ENCODE measurements at regions not wholly inside any gene's neighbourhood (a gene's known extent, or its start where the extent isn't known, plus 50 kb on each side); places are given as distances from the start of the nearest gene placed in this dataset.

DNA sequence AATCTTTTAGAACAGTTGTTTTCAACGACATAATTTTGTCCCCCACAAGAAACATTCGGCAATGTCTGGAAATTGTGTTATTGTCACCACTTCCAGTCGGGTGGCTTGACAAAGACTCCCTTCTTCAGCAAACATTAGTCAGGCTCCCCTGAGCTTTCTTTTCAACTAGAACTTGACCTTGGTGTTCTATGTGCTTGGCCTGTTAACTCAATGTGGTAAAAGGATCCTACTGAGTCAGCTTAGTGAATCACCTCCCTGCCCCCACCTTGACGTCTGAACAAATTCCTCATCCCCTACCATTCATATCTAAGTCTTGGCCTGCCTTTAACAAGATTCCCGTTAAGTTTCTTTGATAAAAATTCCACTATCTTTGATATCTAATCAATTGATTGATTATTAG lies 465.0 kb upstream of the ROBO1 start:
- Histone ChIP-seq H3K9me3 (no peaks in the 10 kb centered on the region), H3K4me1 (no peaks in the 10 kb centered on the region), H3K27ac (no peak overlapping the region), H3K4me3 (no peak overlapping the region), H3K36me3 (no peaks in the 10 kb centered on the region), H3K27me3 (no peaks in the 10 kb centered on the region)
- no peak for TF ChIP-seq POLR2AphosphoS5 (IDR thresholded peaks at IDR 0.05)
- TF ChIP-seq POLR2A (IDR thresholded peaks at IDR 0.05), result no peak
- no peak for TF ChIP-seq EP300 (IDR thresholded peaks at IDR 0.05)
- TF ChIP-seq, protein P1, sequence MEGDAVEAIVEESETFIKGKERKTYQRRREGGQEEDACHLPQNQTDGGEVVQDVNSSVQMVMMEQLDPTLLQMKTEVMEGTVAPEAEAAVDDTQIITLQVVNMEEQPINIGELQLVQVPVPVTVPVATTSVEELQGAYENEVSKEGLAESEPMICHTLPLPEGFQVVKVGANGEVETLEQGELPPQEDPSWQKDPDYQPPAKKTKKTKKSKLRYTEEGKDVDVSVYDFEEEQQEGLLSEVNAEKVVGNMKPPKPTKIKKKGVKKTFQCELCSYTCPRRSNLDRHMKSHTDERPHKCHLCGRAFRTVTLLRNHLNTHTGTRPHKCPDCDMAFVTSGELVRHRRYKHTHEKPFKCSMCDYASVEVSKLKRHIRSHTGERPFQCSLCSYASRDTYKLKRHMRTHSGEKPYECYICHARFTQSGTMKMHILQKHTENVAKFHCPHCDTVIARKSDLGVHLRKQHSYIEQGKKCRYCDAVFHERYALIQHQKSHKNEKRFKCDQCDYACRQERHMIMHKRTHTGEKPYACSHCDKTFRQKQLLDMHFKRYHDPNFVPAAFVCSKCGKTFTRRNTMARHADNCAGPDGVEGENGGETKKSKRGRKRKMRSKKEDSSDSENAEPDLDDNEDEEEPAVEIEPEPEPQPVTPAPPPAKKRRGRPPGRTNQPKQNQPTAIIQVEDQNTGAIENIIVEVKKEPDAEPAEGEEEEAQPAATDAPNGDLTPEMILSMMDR (IDR thresholded peaks at IDR 0.05), result no peak
- no peak for DNase-seq (ENCODE audit: low spot score in 2 of 2)
- WGBS, result 73% methylated on average over 5 of the region's 5 CpGs

DNA sequence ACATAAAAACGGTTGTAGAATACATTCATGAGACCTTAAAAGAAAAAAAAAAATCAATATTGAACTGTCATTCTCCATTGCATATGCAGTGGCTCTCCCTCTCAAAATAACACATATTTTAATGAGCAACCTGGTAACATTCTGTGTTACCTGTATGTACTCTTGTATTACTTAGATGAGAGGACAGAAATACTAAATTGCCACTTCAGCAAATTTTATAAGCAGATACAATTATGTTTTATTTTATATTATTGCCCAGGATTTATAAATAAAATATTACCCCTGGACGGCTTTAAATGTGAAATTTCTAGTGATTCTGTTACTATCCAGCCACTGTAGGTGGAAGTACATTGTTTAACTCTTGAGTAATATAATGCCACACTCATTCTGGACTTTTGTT lies 463.2 kb upstream of the ROBO1 start:
- Histone ChIP-seq H3K4me3 (no peak overlapping the region), H3K27me3 (no peaks in the 10 kb centered on the region), H3K9me3 (no peaks in the 10 kb centered on the region), H3K36me3 (no peaks in the 10 kb centered on the region), H3K4me1 (no peaks in the 10 kb centered on the region), H3K27ac (no peak overlapping the region)
- no peak for TF ChIP-seq POLR2A (IDR thresholded peaks at IDR 0.05)
- TF ChIP-seq, protein P1 (IDR thresholded peaks at IDR 0.05), result no peak
- TF ChIP-seq EP300 (IDR thresholded peaks at IDR 0.05), result no peak
- WGBS, result 88% methylated on average over 2 of the region's 2 CpGs
- DNase-seq (ENCODE audit: low spot score in 2 of 2), result no peak

DNA sequence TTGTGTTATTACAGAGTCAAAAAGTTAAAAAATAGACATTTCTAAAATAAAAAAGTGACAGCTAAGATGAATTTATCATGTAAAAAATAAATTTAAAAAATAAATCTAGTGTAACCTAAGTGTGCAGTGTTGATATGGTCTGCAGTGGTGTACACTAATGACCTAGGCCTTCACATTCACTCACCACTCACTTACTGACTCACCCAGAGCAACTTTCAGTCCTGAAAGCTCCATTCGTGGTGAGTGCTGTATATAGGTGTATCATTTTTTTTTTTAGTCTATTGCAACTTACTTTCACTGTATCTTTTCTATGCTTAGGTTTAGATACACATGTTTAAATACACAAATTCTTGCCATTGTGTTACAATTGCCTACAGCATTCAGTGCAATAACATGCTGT lies 459.4 kb upstream of the ROBO1 start:
- DNase-seq (ENCODE audit: low spot score in 2 of 2), result no peak
- no peaks in the 10 kb centered on the region for H3K27me3 ChIP-seq
- no peak overlapping the region for H3K27ac ChIP-seq
- H3K4me3 ChIP-seq, result no peak overlapping the region
- TF ChIP-seq POLR2AphosphoS5 (IDR thresholded peaks at IDR 0.05), result no peak
- TF ChIP-seq POLR2A (IDR thresholded peaks at IDR 0.05), result no peak
- no peak for TF ChIP-seq EP300 (IDR thresholded peaks at IDR 0.05)
- TF ChIP-seq, protein P1 (IDR thresholded peaks at IDR 0.05), result no peak
- H3K36me3 ChIP-seq, result no peaks in the 10 kb centered on the region
- H3K4me1 ChIP-seq, result no peaks in the 10 kb centered on the region
- WGBS, result 87% methylated on average over 1 of the region's 1 CpG
- no peaks in the 10 kb centered on the region for H3K9me3 ChIP-seq

DNA sequence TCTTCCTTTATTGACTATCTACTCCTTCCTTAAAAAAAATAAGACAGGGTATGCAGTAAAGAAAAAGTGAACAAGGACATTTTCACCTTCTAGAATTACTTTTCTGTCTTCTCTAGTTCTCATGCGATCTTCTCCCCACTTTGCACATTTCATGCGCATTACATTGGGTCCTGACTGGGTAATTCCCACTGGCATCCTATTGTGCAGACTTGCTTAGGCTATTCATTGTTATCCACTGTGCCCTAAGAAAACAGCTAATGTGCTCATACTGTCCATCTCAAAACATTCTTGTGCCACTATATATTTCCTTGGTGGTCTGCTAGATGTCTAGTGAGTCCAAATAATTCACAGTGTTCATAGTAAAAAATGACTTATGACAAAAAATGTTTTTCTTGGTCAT lies 447.4 kb upstream of the ROBO1 start:
- Histone ChIP-seq H3K27me3 (no peaks in the 10 kb centered on the region), H3K4me3 (no peak overlapping the region), H3K9me3 (no peaks in the 10 kb centered on the region), H3K4me1 (no peaks in the 10 kb centered on the region), H3K27ac (no peak overlapping the region), H3K36me3 (no peaks in the 10 kb centered on the region)
- 87% methylated on average over 2 of the region's 2 CpGs for WGBS
- TF ChIP-seq EP300 (IDR thresholded peaks at IDR 0.05) (no peak), POLR2AphosphoS5 (IDR thresholded peaks at IDR 0.05) (no peak), POLR2A (IDR thresholded peaks at IDR 0.05) (no peak)
- TF ChIP-seq, protein P1 (IDR thresholded peaks at IDR 0.05), result no peak
- no peak for DNase-seq (ENCODE audit: low spot score in 2 of 2)

DNA sequence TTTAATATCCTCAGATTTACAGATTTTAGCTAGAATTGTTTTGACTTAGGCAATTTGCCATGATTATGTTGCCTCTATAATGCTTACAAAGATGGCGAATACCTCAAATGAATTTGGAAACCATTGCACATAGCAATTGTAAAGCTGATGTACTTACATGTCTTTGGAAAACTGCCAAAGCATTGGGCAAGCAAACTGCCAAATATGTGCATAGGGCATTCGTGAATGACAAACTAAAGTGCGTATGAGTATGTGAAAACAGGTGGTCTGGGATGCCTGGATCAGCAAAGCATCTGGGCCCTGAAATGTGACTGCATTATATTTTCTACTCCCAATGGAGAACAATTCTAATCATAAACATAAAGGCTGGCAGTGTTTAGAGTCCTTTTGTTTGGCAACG lies 445.3 kb upstream of the ROBO1 start:
- WGBS, result 47% methylated on average over 4 of the region's 4 CpGs
- no peaks in the 10 kb centered on the region for H3K9me3 ChIP-seq
- H3K4me3 ChIP-seq, result no peak overlapping the region
- no peaks in the 10 kb centered on the region for H3K27me3 ChIP-seq
- no peaks in the 10 kb centered on the region for H3K36me3 ChIP-seq
- no peak overlapping the region for H3K27ac ChIP-seq
- no peaks in the 10 kb centered on the region for H3K4me1 ChIP-seq
- DNase-seq (ENCODE audit: low spot score in 2 of 2), result no peak
- TF ChIP-seq EP300 (IDR thresholded peaks at IDR 0.05), result no peak
- no peak for TF ChIP-seq POLR2AphosphoS5 (IDR thresholded peaks at IDR 0.05)
- TF ChIP-seq POLR2A (IDR thresholded peaks at IDR 0.05), result no peak
- TF ChIP-seq, protein P1 (IDR thresholded peaks at IDR 0.05), result no peak

Measured in suprapubic skin (tissue), 4 donors.